ENCODE measurements at regions not wholly inside any gene's neighbourhood (a gene's known extent, or its start where the extent isn't known, plus 50 kb on each side); places are given as distances from the start of the nearest gene placed in this dataset.

DNA sequence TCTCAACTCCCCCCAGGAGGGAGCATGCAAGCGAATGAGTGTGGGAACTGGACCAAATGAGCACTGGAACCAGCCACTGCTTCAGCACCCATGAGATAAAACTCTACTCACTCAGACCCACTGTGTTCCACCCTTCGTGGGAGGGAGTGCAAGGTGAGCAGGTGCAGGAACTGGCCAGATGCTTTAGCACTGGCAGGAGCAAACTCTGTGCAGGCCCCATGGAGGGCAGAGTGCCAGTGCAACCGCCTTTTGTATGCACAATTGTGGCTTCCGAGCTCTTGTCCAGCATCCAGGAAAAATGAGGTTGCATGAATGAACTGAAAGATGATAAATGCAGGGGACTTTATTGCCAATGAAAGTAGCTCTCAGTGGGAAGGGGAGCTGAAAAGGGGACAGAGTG is 67.4 kb upstream of the CCDC112 start:
- Histone ChIP-seq H3K36me3 (ENCODE audit: insufficient read depth, low read length) (no peaks in the 10 kb centered on the region), H3F3A (ENCODE audit: insufficient read depth, low read length) (no peaks in the 10 kb centered on the region), H3K27me3 (ENCODE audit: insufficient read depth, low read length) (no peaks in the 10 kb centered on the region), H3K4me2 (ENCODE audit: low read length) (no peak overlapping the region), H3K9me3 (ENCODE audit: low read length) (no peaks in the 10 kb centered on the region), H2AFZ (ENCODE audit: low read length) (no peak overlapping the region), H3K4me3 (ENCODE audit: low read depth, low read length, poor library complexity, severe bottlenecking) (no peak overlapping the region), H3K9ac (ENCODE audit: low read length) (no peak overlapping the region), H3K79me2 (ENCODE audit: insufficient read depth, low read length) (no peaks in the 10 kb centered on the region), H3K9me2 (ENCODE audit: low read depth, low read length) (no peaks in the 10 kb centered on the region), H3K4me1 (ENCODE audit: insufficient read depth, low read length, severe bottlenecking) (no peaks in the 10 kb centered on the region), H4K20me1 (ENCODE audit: insufficient read depth, low read length) (no peaks in the 10 kb centered on the region), H3K27ac (ENCODE audit: low read depth, low read length, poor library complexity, severe bottlenecking) (no peak overlapping the region)
- TF ChIP-seq CTCF (IDR thresholded peaks at IDR 0.05; ENCODE audit: low read length) (no peak), EZH2 (IDR thresholded peaks at IDR 0.05; ENCODE audit: borderline replicate concordance, low read length) (no peak)

- Histone ChIP-seq H3K9me3 (ENCODE audit: low read length) (no peaks in the 10 kb centered on the region), H3F3A (ENCODE audit: insufficient read depth, low read length) (no peaks in the 10 kb centered on the region), H3K4me3 (ENCODE audit: low read depth, low read length, poor library complexity, severe bottlenecking) (no peak overlapping the region), H4K20me1 (ENCODE audit: insufficient read depth, low read length) (no peaks in the 10 kb centered on the region), H3K27me3 (ENCODE audit: insufficient read depth, low read length) (no peaks in the 10 kb centered on the region), H3K4me1 (ENCODE audit: insufficient read depth, low read length, severe bottlenecking) (no peaks in the 10 kb centered on the region), H3K9ac (ENCODE audit: low read length) (no peak overlapping the region), H2AFZ (ENCODE audit: low read length) (no peak overlapping the region), H3K4me2 (ENCODE audit: low read length) (no peak overlapping the region), H3K36me3 (ENCODE audit: insufficient read depth, low read length) (no peaks in the 10 kb centered on the region), H3K27ac (ENCODE audit: low read depth, low read length, poor library complexity, severe bottlenecking) (no peak overlapping the region), H3K79me2 (ENCODE audit: insufficient read depth, low read length) (no peaks in the 10 kb centered on the region), H3K9me2 (ENCODE audit: low read depth, low read length) (no peaks in the 10 kb centered on the region)
- no peak for TF ChIP-seq EZH2 (IDR thresholded peaks at IDR 0.05; ENCODE audit: borderline replicate concordance, low read length)
Measured at GRCh38 chr5:115360046-115360685, 63.7 kb upstream of the CCDC112 start.

DNA sequence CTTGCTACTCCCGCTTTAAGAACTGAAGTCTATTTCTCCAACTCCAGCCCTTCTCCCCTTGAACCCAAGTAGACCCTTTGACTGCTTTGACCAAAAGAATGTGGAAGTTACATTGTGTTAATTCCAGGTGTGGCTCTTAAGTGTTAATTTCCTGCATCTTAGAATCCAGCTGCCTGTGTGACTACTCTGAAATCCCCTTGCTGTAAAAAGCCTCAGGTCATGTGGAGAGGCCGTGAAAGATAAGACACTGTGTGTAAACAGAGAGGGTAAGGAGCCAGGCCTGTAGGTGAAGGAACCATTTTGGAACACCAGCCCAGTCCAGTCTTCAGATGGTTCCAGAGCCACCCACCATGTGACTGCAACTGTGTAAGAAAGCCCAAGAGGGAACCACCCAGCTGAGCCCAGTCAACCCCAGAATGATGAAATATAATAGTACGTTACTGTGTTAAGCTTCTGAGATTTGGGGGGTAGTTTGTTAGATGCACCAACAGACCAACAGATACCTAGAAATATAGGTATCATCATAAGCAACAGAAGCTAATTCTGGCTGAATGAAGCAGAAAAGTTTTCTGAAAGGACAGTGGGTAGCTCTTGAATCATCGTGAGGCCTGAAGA is 59.4 kb upstream of the CCDC112 start:
- Histone ChIP-seq H3K9me2 (ENCODE audit: low read depth, low read length) (no peaks in the 10 kb centered on the region), H3K9ac (ENCODE audit: low read length) (no peak overlapping the region), H3F3A (ENCODE audit: insufficient read depth, low read length) (no peaks in the 10 kb centered on the region), H3K36me3 (ENCODE audit: insufficient read depth, low read length) (no peaks in the 10 kb centered on the region), H4K20me1 (ENCODE audit: insufficient read depth, low read length) (no peaks in the 10 kb centered on the region), H3K9me3 (ENCODE audit: low read length) (no peaks in the 10 kb centered on the region), H2AFZ (ENCODE audit: low read length) (no peak overlapping the region), H3K27me3 (ENCODE audit: insufficient read depth, low read length) (no peaks in the 10 kb centered on the region), H3K4me3 (ENCODE audit: low read depth, low read length, poor library complexity, severe bottlenecking) (no peak overlapping the region), H3K79me2 (ENCODE audit: insufficient read depth, low read length) (no peaks in the 10 kb centered on the region), H3K4me2 (ENCODE audit: low read length) (no peak overlapping the region), H3K4me1 (ENCODE audit: insufficient read depth, low read length, severe bottlenecking) (no peaks in the 10 kb centered on the region), H3K27ac (ENCODE audit: low read depth, low read length, poor library complexity, severe bottlenecking) (no peak overlapping the region)
- no peak for TF ChIP-seq CTCF (IDR thresholded peaks at IDR 0.05; ENCODE audit: low read length)
- no peak for TF ChIP-seq EZH2 (IDR thresholded peaks at IDR 0.05; ENCODE audit: borderline replicate concordance, low read length)

- no peaks in the 10 kb centered on the region for H3K9me3 ChIP-seq (ENCODE audit: low read length)
- no peak overlapping the region for H3K4me3 ChIP-seq (ENCODE audit: low read depth, low read length, poor library complexity, severe bottlenecking)
- H3K27ac ChIP-seq (ENCODE audit: low read depth, low read length, poor library complexity, severe bottlenecking) = no peak overlapping the region
Measured at GRCh38 chr5:115355095-115355494, 58.6 kb upstream of the CCDC112 start.

More at GRCh38 chr5:115355095-115355494, 58.6 kb upstream of the CCDC112 start:
- no peak overlapping the region for H3K4me2 ChIP-seq (ENCODE audit: low read length)
- H3K36me3 ChIP-seq (ENCODE audit: insufficient read depth, low read length) = no peaks in the 10 kb centered on the region
- no peaks in the 10 kb centered on the region for H3K79me2 ChIP-seq (ENCODE audit: insufficient read depth, low read length)
- no peaks in the 10 kb centered on the region for H3K27me3 ChIP-seq (ENCODE audit: insufficient read depth, low read length)
- no peaks in the 10 kb centered on the region for H3K4me1 ChIP-seq (ENCODE audit: insufficient read depth, low read length, severe bottlenecking)
- no peak overlapping the region for H3K9ac ChIP-seq (ENCODE audit: low read length)
- TF ChIP-seq CTCF (IDR thresholded peaks at IDR 0.05; ENCODE audit: low read length) (no peak), EZH2 (IDR thresholded peaks at IDR 0.05; ENCODE audit: borderline replicate concordance, low read length) (no peak)
- no peaks in the 10 kb centered on the region for H4K20me1 ChIP-seq (ENCODE audit: insufficient read depth, low read length)
- no peak overlapping the region for H2AFZ ChIP-seq (ENCODE audit: low read length)
- no peaks in the 10 kb centered on the region for H3F3A ChIP-seq (ENCODE audit: insufficient read depth, low read length)
- H3K9me2 ChIP-seq (ENCODE audit: low read depth, low read length) = no peaks in the 10 kb centered on the region

All from OCI-LY1 (cell line).